ENCODE measurements at regions not wholly inside any gene's neighbourhood (a gene's known extent, or its start where the extent isn't known, plus 50 kb on each side); places are given as distances from the start of the nearest gene placed in this dataset.

DNA sequence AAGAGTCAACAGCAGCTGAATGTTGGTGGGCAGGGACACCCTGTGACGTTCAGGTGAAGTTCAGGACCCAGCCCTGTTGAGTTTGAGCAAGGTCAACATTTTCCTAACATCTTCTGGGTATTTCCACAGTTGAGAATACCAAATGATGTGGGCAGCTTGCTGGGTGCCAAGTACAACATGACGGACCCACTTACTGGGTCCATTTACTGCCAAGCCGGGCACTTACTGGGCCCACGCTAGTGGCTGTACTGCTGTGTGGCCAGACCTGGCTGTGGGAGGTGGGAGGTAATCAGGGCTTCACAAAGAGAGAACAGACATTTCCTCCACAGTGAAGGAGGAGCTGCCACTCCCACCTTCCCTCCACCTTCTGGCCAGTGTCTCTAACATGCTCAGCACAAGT is 99.2 kb downstream of the PSMG1 start:
- Histone ChIP-seq H3K27ac (ENCODE audit: low read depth, low read length) (peak overlapping the region; percentile 34), H3K4me3 (ENCODE audit: low read depth in 1 of 2, low read length in 2 of 2) (no peak overlapping the region), H3K36me3 (ENCODE audit: control insufficient read depth in 1 of 2, insufficient read depth in 2 of 2, low read length in 2 of 2) (no peaks in the 10 kb centered on the region), H3K4me1 (ENCODE audit: control insufficient read depth in 1 of 2, insufficient read depth in 2 of 2, low read length in 2 of 2) (peaks cover 16 to 21% of the 10 kb centered on the region in 2 donors), H3K27me3 (ENCODE audit: control insufficient read depth in 1 of 2, insufficient read depth in 2 of 2, low read length in 2 of 2) (no peaks in the 10 kb centered on the region), H3K9me3 (ENCODE audit: control insufficient read depth in 1 of 2, low read length in 2 of 2) (no peaks in the 10 kb centered on the region), H3K9ac (ENCODE audit: low read depth in 1 of 2, low read length in 2 of 2) (no peak overlapping the region)

DNA sequence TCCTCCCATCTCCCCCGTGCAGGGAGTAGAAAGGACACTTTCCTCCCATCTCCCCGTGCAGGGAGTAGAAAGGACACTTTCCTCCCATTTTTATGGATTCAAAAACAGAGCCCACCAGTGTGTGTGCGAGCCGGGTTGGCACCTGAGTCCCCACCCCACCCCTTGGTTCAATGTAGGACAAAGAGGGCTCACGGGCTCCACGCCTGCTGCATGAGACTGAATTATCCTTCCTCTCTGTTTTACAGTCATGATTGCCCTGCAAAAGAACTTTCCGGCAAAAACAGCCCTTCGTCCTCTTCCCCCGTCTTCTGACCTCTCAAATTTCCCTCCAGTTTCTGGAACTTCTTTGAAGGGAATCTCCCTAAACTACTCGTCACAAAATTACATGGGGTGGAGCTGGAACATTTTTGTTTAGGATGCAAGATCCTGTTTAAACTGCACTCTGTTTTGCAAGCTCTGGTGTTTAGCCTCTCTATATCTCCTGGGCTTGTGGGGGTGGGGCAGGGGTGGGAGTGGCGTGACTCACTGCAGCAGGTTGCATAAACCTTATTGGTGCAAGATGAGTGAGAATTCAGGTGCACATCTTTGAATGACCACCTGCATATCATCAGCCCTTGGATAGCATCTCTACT is 99.8 kb downstream of the PSMG1 start:
- Histone ChIP-seq H3K4me3 (ENCODE audit: low read depth in 1 of 2, low read length in 2 of 2) (peak overlapping the region; percentile 19 to 53), H3K4me1 (ENCODE audit: control insufficient read depth in 1 of 2, insufficient read depth in 2 of 2, low read length in 2 of 2) (peaks cover 16 to 21% of the 10 kb centered on the region in 2 donors), H3K9ac (ENCODE audit: low read depth in 1 of 2, low read length in 2 of 2) (peak overlapping the region; percentile 20), H3K27me3 (ENCODE audit: control insufficient read depth in 1 of 2, insufficient read depth in 2 of 2, low read length in 2 of 2) (no peaks in the 10 kb centered on the region), H3K27ac (ENCODE audit: low read depth, low read length) (peak overlapping the region; percentile 64), H3K9me3 (ENCODE audit: control insufficient read depth in 1 of 2, low read length in 2 of 2) (no peaks in the 10 kb centered on the region), H3K36me3 (ENCODE audit: control insufficient read depth in 1 of 2, insufficient read depth in 2 of 2, low read length in 2 of 2) (no peaks in the 10 kb centered on the region)

DNA sequence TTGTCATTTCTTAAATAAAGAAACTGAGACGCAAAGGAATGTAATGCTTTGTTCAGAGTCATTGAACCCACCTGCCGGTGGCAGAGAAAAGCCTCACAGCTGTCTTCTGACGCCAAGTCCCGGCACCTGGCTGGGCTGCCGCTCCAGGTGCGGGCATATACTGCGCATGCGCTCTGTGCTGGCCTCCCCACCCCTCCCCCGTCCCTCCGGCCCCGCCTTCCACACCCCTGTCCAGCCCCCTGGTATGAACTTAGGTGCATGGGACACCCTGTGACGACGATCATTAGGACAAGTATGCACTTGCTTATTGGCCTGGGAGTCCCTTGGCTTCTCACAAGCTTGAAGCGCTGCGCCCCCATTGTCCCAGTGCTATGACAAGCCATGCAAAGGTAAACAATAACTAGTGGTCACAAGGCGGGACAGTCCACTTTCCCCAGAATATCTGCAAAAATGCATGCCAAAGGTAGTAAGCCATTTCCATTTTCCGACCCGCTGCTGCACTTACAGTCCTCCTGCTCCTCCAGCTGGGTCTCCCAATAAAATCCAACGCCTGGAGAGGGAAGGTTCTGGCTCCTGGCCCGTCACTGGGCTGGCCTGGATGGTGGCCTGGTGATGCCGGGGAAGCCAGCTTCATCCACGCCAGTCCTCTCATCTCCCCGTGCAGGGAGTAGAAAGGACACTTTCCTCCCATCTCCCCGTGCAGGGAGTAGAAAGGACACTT is 100.4 kb downstream of the PSMG1 start:
- H3K9me3 ChIP-seq (ENCODE audit: control insufficient read depth in 1 of 2, low read length in 2 of 2) = no peaks in the 10 kb centered on the region
- peak overlapping the region; percentile 39 to 48 for H3K9ac ChIP-seq (ENCODE audit: low read depth in 1 of 2, low read length in 2 of 2)
- H3K27ac ChIP-seq (ENCODE audit: low read depth, low read length) = peak overlapping the region; percentile 67
- no peaks in the 10 kb centered on the region for H3K36me3 ChIP-seq (ENCODE audit: control insufficient read depth in 1 of 2, insufficient read depth in 2 of 2, low read length in 2 of 2)
- H3K4me3 ChIP-seq (ENCODE audit: low read depth in 1 of 2, low read length in 2 of 2) = peak overlapping the region; percentile 53 to 60
- no peaks in the 10 kb centered on the region for H3K27me3 ChIP-seq (ENCODE audit: control insufficient read depth in 1 of 2, insufficient read depth in 2 of 2, low read length in 2 of 2)
- peaks cover 16 to 21% of the 10 kb centered on the region in 2 donors for H3K4me1 ChIP-seq (ENCODE audit: control insufficient read depth in 1 of 2, insufficient read depth in 2 of 2, low read length in 2 of 2)

DNA sequence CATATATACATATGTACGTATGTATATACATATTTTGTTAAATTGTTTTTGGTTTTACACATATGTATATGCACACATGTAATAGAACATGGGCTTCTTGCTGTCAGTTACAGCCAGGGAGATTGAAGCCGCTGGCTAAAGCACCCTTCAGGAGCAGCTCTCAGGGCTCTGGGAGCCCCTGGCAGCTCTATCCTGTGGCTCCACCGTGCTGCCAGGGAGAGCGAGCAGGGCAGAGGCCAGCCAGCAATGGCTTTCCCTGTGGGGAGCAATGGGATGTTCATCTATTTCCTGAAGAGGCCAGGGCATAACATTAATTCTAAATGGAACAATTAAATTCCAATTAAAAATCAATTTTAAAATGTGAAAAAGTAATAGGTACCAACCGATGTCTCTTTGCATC is 102.9 kb downstream of the PSMG1 start:
- Histone ChIP-seq H3K27me3 (ENCODE audit: control insufficient read depth in 1 of 2, insufficient read depth in 2 of 2, low read length in 2 of 2) (no peaks in the 10 kb centered on the region), H3K36me3 (ENCODE audit: control insufficient read depth in 1 of 2, insufficient read depth in 2 of 2, low read length in 2 of 2) (no peaks in the 10 kb centered on the region), H3K4me3 (ENCODE audit: low read depth in 1 of 2, low read length in 2 of 2) (no peak overlapping the region), H3K9me3 (ENCODE audit: control insufficient read depth in 1 of 2, low read length in 2 of 2) (no peaks in the 10 kb centered on the region), H3K27ac (ENCODE audit: low read depth, low read length) (no peak overlapping the region), H3K9ac (ENCODE audit: low read depth in 1 of 2, low read length in 2 of 2) (no peak overlapping the region), H3K4me1 (ENCODE audit: control insufficient read depth in 1 of 2, insufficient read depth in 2 of 2, low read length in 2 of 2) (peaks cover 16 to 21% of the 10 kb centered on the region in 2 donors)

DNA sequence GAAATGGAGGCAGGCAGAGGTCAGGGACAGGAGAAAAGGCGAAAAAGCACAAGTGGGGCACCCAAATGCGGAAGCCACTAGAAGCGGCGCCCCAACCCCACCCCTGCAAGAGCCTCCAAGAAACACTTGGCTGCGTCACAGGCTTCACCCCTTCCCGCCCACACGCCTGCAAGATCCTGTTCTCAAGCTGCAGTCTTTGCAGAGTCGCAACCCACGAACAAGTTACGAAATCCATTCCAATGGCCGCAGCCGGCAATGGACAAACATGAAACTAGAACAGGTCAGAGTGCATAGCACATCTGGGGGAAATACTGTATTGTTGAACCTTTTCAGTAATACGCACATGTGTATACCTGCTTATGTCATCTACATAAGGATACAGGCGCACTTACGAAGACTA is 103.6 kb downstream of the PSMG1 start:
- Histone ChIP-seq H3K4me1 (ENCODE audit: control insufficient read depth in 1 of 2, insufficient read depth in 2 of 2, low read length in 2 of 2) (peaks cover 16 to 21% of the 10 kb centered on the region in 2 donors), H3K9me3 (ENCODE audit: control insufficient read depth in 1 of 2, low read length in 2 of 2) (peaks cover 0 to 4% of the 10 kb centered on the region in 2 donors), H3K36me3 (ENCODE audit: control insufficient read depth in 1 of 2, insufficient read depth in 2 of 2, low read length in 2 of 2) (no peaks in the 10 kb centered on the region), H3K9ac (ENCODE audit: low read depth in 1 of 2, low read length in 2 of 2) (no peak overlapping the region), H3K27ac (ENCODE audit: low read depth, low read length) (no peak overlapping the region), H3K4me3 (ENCODE audit: low read depth in 1 of 2, low read length in 2 of 2) (no peak overlapping the region), H3K27me3 (ENCODE audit: control insufficient read depth in 1 of 2, insufficient read depth in 2 of 2, low read length in 2 of 2) (no peaks in the 10 kb centered on the region)

DNA sequence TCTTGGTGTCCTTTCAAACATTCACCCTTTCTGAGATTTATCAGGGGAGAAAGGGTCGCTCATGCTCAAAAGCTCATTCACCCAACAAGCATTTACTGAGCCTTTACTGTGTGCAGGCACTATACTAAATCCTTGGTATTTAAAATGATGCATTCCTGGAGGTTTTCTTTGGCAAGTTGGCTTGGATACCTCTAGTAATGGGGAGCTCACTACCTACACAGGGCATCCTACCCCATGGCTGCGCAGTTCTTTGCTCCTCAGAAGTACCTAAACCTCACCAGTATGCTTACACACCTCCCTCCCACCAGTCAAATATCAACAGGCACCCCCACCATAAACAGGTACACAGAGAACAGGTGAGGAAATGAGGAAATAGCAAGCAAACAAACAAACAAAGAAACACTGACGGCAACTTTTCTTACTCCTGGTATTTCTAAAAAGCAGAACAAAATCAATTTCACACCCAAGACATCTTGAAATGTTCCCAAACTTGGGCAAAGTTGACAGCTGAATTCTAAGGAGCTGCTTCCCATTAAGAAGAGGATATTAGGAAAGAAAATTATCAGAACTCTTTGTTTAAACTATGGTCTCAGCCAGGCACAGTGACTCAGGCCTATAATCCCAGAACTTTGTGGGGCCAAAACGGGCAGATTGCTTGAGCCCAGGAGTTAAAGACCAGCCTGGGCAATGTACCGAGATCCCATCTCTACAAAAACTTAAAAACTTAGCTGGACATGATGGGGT is 104.8 kb downstream of the PSMG1 start:
- H3K27me3 ChIP-seq (ENCODE audit: control insufficient read depth in 1 of 2, insufficient read depth in 2 of 2, low read length in 2 of 2) = no peaks in the 10 kb centered on the region

DNA sequence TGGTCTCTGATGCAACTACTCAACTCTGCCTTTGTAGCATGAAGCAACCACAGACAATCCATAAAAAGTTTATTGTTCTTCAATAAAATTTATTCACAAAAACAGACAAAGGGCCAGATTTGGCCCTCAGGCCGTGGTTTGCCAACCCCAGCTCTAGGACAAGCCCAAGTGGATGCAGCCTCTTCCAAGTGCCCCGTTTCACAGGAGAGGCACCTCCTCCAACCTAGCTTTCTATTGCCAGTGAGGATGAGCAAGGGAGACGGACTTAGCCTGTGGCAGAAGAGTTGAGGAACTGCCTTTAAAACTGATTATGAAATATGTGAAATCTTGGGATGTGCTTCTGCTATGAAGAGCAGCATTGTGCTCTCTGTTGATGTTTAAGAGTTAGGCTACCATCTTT is 105.4 kb downstream of the PSMG1 start:
- Histone ChIP-seq H3K9me3 (ENCODE audit: control insufficient read depth in 1 of 2, low read length in 2 of 2) (peaks cover 0 to 7% of the 10 kb centered on the region in 2 donors), H3K27ac (ENCODE audit: low read depth, low read length) (no peak overlapping the region), H3K36me3 (ENCODE audit: control insufficient read depth in 1 of 2, insufficient read depth in 2 of 2, low read length in 2 of 2) (no peaks in the 10 kb centered on the region), H3K9ac (ENCODE audit: low read depth in 1 of 2, low read length in 2 of 2) (no peak overlapping the region), H3K4me3 (ENCODE audit: low read depth in 1 of 2, low read length in 2 of 2) (no peak overlapping the region), H3K27me3 (ENCODE audit: control insufficient read depth in 1 of 2, insufficient read depth in 2 of 2, low read length in 2 of 2) (no peaks in the 10 kb centered on the region), H3K4me1 (ENCODE audit: control insufficient read depth in 1 of 2, insufficient read depth in 2 of 2, low read length in 2 of 2) (peaks cover 8 to 11% of the 10 kb centered on the region in 2 donors)

More for the DNA sequence above, 104.8 kb downstream of the PSMG1 start:
- no peak overlapping the region for H3K4me3 ChIP-seq (ENCODE audit: low read depth in 1 of 2, low read length in 2 of 2)
- H3K9ac ChIP-seq (ENCODE audit: low read depth in 1 of 2, low read length in 2 of 2) = no peak overlapping the region
- H3K4me1 ChIP-seq (ENCODE audit: control insufficient read depth in 1 of 2, insufficient read depth in 2 of 2, low read length in 2 of 2) = peaks cover 14 to 16% of the 10 kb centered on the region in 2 donors
- peaks cover 0 to 7% of the 10 kb centered on the region in 2 donors for H3K9me3 ChIP-seq (ENCODE audit: control insufficient read depth in 1 of 2, low read length in 2 of 2)
- no peak overlapping the region for H3K27ac ChIP-seq (ENCODE audit: low read depth, low read length)
- no peaks in the 10 kb centered on the region for H3K36me3 ChIP-seq (ENCODE audit: control insufficient read depth in 1 of 2, insufficient read depth in 2 of 2, low read length in 2 of 2)

DNA sequence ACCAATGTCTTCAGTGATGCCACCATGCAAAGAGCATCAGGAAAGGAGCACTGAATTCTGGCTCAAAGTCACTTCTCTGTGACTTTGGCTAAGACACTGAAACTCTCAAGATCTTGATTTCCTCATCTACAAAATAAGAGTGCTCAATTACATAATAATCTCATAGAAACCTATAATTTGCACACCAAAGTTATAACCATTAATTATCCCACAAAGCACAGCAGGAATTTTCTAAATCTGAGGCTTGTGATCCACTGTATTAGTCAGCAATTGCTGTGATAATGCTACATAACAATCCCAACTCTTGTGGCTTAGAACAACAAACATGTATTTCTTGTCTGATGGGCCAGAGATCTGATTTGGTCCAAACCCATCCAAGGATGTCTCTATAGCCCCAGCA is 108.7 kb downstream of the PSMG1 start:
- Histone ChIP-seq H3K9ac (ENCODE audit: low read depth in 1 of 2, low read length in 2 of 2) (no peak overlapping the region), H3K4me3 (ENCODE audit: low read depth in 1 of 2, low read length in 2 of 2) (no peak overlapping the region), H3K36me3 (ENCODE audit: control insufficient read depth in 1 of 2, insufficient read depth in 2 of 2, low read length in 2 of 2) (no peaks in the 10 kb centered on the region), H3K9me3 (ENCODE audit: control insufficient read depth in 1 of 2, low read length in 2 of 2) (peaks cover 0 to 7% of the 10 kb centered on the region in 2 donors), H3K27me3 (ENCODE audit: control insufficient read depth in 1 of 2, insufficient read depth in 2 of 2, low read length in 2 of 2) (no peaks in the 10 kb centered on the region), H3K27ac (ENCODE audit: low read depth, low read length) (no peak overlapping the region), H3K4me1 (ENCODE audit: control insufficient read depth in 1 of 2, insufficient read depth in 2 of 2, low read length in 2 of 2) (no peaks in the 10 kb centered on the region)

DNA sequence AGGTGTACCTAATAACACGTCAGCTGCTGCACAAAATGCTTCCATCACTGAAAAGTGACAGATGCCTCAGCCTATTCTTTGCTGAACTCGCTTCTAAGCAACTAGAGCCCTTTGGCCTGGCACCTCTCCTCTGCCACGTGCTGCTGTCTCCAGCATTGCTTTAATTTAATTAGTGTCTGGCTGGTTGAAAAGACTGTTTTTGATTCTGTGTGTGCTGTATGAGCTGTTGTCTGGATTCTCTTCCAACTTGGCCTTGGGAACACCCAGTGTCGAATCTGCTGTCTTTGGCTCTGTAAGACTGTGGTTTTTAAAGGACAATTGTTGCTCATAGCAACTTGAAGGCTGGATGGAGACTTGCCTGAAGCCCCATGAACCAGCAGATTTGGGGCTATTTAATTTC is 109.5 kb downstream of the PSMG1 start:
- no peaks in the 10 kb centered on the region for H3K36me3 ChIP-seq (ENCODE audit: control insufficient read depth in 1 of 2, insufficient read depth in 2 of 2, low read length in 2 of 2)
- no peak overlapping the region for H3K9ac ChIP-seq (ENCODE audit: low read depth in 1 of 2, low read length in 2 of 2)
- H3K4me1 ChIP-seq (ENCODE audit: control insufficient read depth in 1 of 2, insufficient read depth in 2 of 2, low read length in 2 of 2) = no peaks in the 10 kb centered on the region
- peaks cover 0 to 7% of the 10 kb centered on the region in 2 donors for H3K9me3 ChIP-seq (ENCODE audit: control insufficient read depth in 1 of 2, low read length in 2 of 2)
- no peak overlapping the region for H3K4me3 ChIP-seq (ENCODE audit: low read depth in 1 of 2, low read length in 2 of 2)
- no peak overlapping the region for H3K27ac ChIP-seq (ENCODE audit: low read depth, low read length)
- H3K27me3 ChIP-seq (ENCODE audit: control insufficient read depth in 1 of 2, insufficient read depth in 2 of 2, low read length in 2 of 2) = no peaks in the 10 kb centered on the region

DNA sequence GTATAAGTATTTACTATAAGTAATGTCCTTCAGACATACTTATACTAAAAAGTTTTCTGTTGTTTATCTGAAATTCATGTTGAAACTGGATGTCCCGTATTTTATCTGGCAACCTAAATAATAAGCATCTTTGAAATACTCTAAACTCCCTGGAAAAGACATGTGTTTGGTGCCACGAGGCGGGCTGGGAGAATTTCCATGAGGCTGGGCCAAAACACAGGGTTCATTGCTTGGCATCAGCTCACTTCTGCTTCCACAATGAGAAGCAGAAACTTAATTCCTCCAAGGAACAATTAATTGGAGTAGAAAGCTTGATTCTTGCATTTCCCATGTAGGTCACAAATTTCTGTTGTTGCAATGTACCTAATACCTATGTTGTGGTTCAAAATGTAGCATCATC is 110.2 kb downstream of the PSMG1 start:
- no peak overlapping the region for H3K4me3 ChIP-seq (ENCODE audit: low read depth in 1 of 2, low read length in 2 of 2)
- H3K36me3 ChIP-seq (ENCODE audit: control insufficient read depth in 1 of 2, insufficient read depth in 2 of 2, low read length in 2 of 2) = no peaks in the 10 kb centered on the region
- H3K9me3 ChIP-seq (ENCODE audit: control insufficient read depth in 1 of 2, low read length in 2 of 2) = peaks cover 0 to 7% of the 10 kb centered on the region in 2 donors
- no peak overlapping the region for H3K9ac ChIP-seq (ENCODE audit: low read depth in 1 of 2, low read length in 2 of 2)
- no peaks in the 10 kb centered on the region for H3K27me3 ChIP-seq (ENCODE audit: control insufficient read depth in 1 of 2, insufficient read depth in 2 of 2, low read length in 2 of 2)
- H3K4me1 ChIP-seq (ENCODE audit: control insufficient read depth in 1 of 2, insufficient read depth in 2 of 2, low read length in 2 of 2) = no peaks in the 10 kb centered on the region
- no peak overlapping the region for H3K27ac ChIP-seq (ENCODE audit: low read depth, low read length)
